H1 (cell line): ENCODE measurements at regions not wholly inside any gene's neighbourhood (a gene's known extent, or its start where the extent isn't known, plus 50 kb on each side); places are given as distances from the start of the nearest gene placed in this dataset.

Source experiments
- CTCF ChIA-PET: fragments of 300-600 bp; sonication (Branson Sonifier 250); formaldehyde crosslinking; loops from one replicate; lab custom pipeline; 2021; ENCODE audit not compliant: partially characterized antibody; lab: Charles Lee
- POLR2A ChIA-PET: fragments of 300-600 bp; sonication (Branson Sonifier 250); formaldehyde crosslinking; loops from one replicate; lab custom pipeline; 2021; ENCODE audit warnings: inconsistent platforms; ENCODE audit not compliant: partially characterized antibody; lab: Charles Lee
- DNase-seq, 2 experiments: peaks; one replicate each; pipeline versions ENCODE4 v3.0.0 to v3.0.0-alpha.2; 2010 to 2022; ENCODE audit warnings: low spot score in 2 of 2, low read depth in 1 of 2, mixed read lengths in 1 of 2
- FAIRE-seq: peaks from 2 replicates; lab custom pipeline; 2011; peaks lifted over from hg19 to GRCh38; lab: Jason Lieb, UNC
- H2AFZ ChIP-seq: 2 replicates; pipeline ENCODE4 v1.8.1; 2012; ENCODE audit warnings: low read length, inconsistent platforms
- H2AK5ac ChIP-seq: 2 replicates; pipeline ENCODE4 v1.6.1; 2013; ENCODE audit warnings: low read depth, low read length
- H2BK120ac ChIP-seq: replicated peaks from 2 replicates; pipeline ENCODE3; 2013; ENCODE audit warnings: low read depth, low read length, inconsistent platforms
- H2BK12ac ChIP-seq: 2 replicates; pipeline ENCODE4 v1.6.1; 2013; ENCODE audit warnings: low read depth, low read length
- H2BK15ac ChIP-seq: 2 replicates; pipeline ENCODE4 v1.6.1; 2013; ENCODE audit warnings: low read length
- H2BK20ac ChIP-seq: 2 replicates; pipeline ENCODE4 v1.6.1; 2013; ENCODE audit warnings: low read length
- H2BK5ac ChIP-seq: 2 replicates; pipeline ENCODE4 v1.6.1; 2013; ENCODE audit warnings: low read depth, low read length
- H3K14ac ChIP-seq: 2 replicates; pipeline ENCODE4 v1.6.1; 2013; ENCODE audit warnings: inconsistent platforms; ENCODE audit not compliant: insufficient read length
- H3K18ac ChIP-seq: 2 replicates; pipeline ENCODE4 v1.6.1; 2013; ENCODE audit warnings: low read length; ENCODE audit errors: extremely low read depth
- H3K23ac ChIP-seq: 2 replicates; pipeline ENCODE4 v1.6.1; 2013; ENCODE audit warnings: inconsistent platforms; ENCODE audit not compliant: insufficient read length
- H3K23me2 ChIP-seq: 2 replicates; pipeline ENCODE4 v1.6.1; 2013; ENCODE audit warnings: low read depth, low read length
- H3K27ac ChIP-seq: 2 replicates; pipeline ENCODE4 v1.6.1; 2011; ENCODE audit warnings: low read depth, low read length, inconsistent platforms
- H3K27me3 ChIP-seq, 4 experiments: replicated peaks in 1 of 4; 1 replicate in 1 of 4; 2 replicates in 3 of 4; pipeline versions ENCODE4 v1.6.1 to v1.8.1; 2011 to 2013; ENCODE audit warnings: low read length in 3 of 4, mild to moderate bottlenecking in 3 of 4, inconsistent platforms in 2 of 4, mixed read lengths in 2 of 4, moderate library complexity in 1 of 4; ENCODE audit not compliant: control insufficient read depth in 3 of 4, insufficient read depth in 3 of 4; ENCODE audit errors: extremely low read depth in 1 of 4
- H3K36me3 ChIP-seq, 4 experiments: 2 replicates each; pipeline versions ENCODE4 v1.6.1 to v1.8.1; 2011 to 2013; ENCODE audit warnings: mild to moderate bottlenecking in 4 of 4, low read length in 3 of 4, moderate library complexity in 2 of 4, control low read depth in 1 of 4, inconsistent platforms in 1 of 4; ENCODE audit not compliant: insufficient read depth in 4 of 4, control insufficient read depth in 2 of 4
- H3K4ac ChIP-seq: replicated peaks from 2 replicates; pipeline ENCODE3; 2013; ENCODE audit warnings: low read length, low read depth, mixed read lengths, inconsistent platforms; ENCODE audit not compliant: insufficient read length
- H3K4me1 ChIP-seq, 4 experiments: replicated peaks in 1 of 4; 1 replicate in 1 of 4; 2 replicates in 3 of 4; pipeline versions ENCODE4 v1.6.1 to v1.8.1; 2011 to 2013; ENCODE audit warnings: low read length in 3 of 4, inconsistent platforms in 2 of 4, mixed read lengths in 1 of 4; ENCODE audit not compliant: insufficient read depth in 4 of 4, control insufficient read depth in 3 of 4
- H3K4me2 ChIP-seq, 2 experiments: 2 replicates each; pipeline versions ENCODE4 v1.6.1 to v1.8.1; 2011 to 2013; ENCODE audit warnings: low read depth in 2 of 2, low read length in 2 of 2, control low read depth in 1 of 2, inconsistent platforms in 1 of 2, mild to moderate bottlenecking in 1 of 2; ENCODE audit not compliant: insufficient read depth in 1 of 2
- H3K4me3 ChIP-seq, 4 experiments: fragments of 200-600, 300-600 bp in 1 of 4; sonication (generic), shearing (Covaris generic), sonication (Bioruptor Twin) in 1 of 4; 2 replicates each; pipeline versions ENCODE4 v1.5.1 to v1.8.1; 2011 to 2016; ENCODE audit warnings: low read length in 4 of 4, low read depth in 3 of 4, control low read depth in 2 of 4, inconsistent platforms in 2 of 4, mild to moderate bottlenecking in 2 of 4, mixed read lengths in 1 of 4, moderate library complexity in 1 of 4; ENCODE audit not compliant: insufficient read depth in 2 of 4; ENCODE audit errors: extremely low read depth in 1 of 4
- H3K56ac ChIP-seq: replicated peaks from 2 replicates; pipeline ENCODE3; 2013; ENCODE audit warnings: low read depth, mild to moderate bottlenecking, mixed read lengths, low read length, inconsistent platforms; ENCODE audit not compliant: insufficient read length
- H3K79me1 ChIP-seq: 2 replicates; pipeline ENCODE4 v1.6.1; 2013; ENCODE audit warnings: low read depth, low read length, control low read depth
- H3K79me2 ChIP-seq, 2 experiments: 2 replicates each; pipeline versions ENCODE4 v1.6.1 to v1.8.1; 2012 to 2013; ENCODE audit warnings: low read length in 2 of 2, mild to moderate bottlenecking in 2 of 2, inconsistent platforms in 1 of 2; ENCODE audit not compliant: insufficient read depth in 2 of 2, control insufficient read depth in 1 of 2
- H3K9ac ChIP-seq, 4 experiments: replicated peaks in 1 of 4; 1 replicate in 1 of 4; 2 replicates in 3 of 4; pipeline versions ENCODE4 v1.6.1 to v1.8.1; 2011 to 2013; ENCODE audit warnings: low read depth in 3 of 4, low read length in 3 of 4, control low read depth in 2 of 4, mild to moderate bottlenecking in 2 of 4, moderate library complexity in 2 of 4, inconsistent platforms in 1 of 4; ENCODE audit errors: extremely low read depth in 1 of 4
- H3K9me3 ChIP-seq, 2 experiments: 2 replicates each; pipeline versions ENCODE4 v1.6.1 to v1.8.1; 2012 to 2013; ENCODE audit warnings: mild to moderate bottlenecking in 2 of 2, moderate library complexity in 2 of 2, control low read depth in 1 of 2, inconsistent platforms in 1 of 2, low read depth in 1 of 2, low read length in 1 of 2, mixed read lengths in 1 of 2; ENCODE audit not compliant: insufficient read depth in 2 of 2
- H4K20me1 ChIP-seq, 2 experiments: replicated peaks in 1 of 2; 2 replicates each; pipeline versions ENCODE3 to v1.8.1; 2011 to 2013; ENCODE audit warnings: inconsistent platforms in 2 of 2, low read length in 2 of 2, mild to moderate bottlenecking in 1 of 2; ENCODE audit not compliant: insufficient read depth in 2 of 2, control insufficient read depth in 1 of 2
- H4K5ac ChIP-seq: 2 replicates; pipeline ENCODE4 v1.6.1; 2013; ENCODE audit warnings: low read length, low read depth, mixed read lengths, inconsistent platforms; ENCODE audit not compliant: insufficient read length
- H4K8ac ChIP-seq: 2 replicates; pipeline ENCODE4 v1.8.0; 2013; ENCODE audit warnings: mild to moderate bottlenecking, moderate library complexity, low read length, inconsistent platforms; ENCODE audit not compliant: insufficient read depth; ENCODE audit errors: extremely low read depth
- H4K91ac ChIP-seq: replicated peaks from 2 replicates; pipeline ENCODE3; 2013; ENCODE audit warnings: low read length, mixed read lengths, inconsistent platforms; ENCODE audit not compliant: insufficient read length
- CBX5 ChIP-seq: fragments of 300-800, 300-1000 bp; sonication (generic); IDR thresholded peaks from 2 replicates; pipeline ENCODE4 v1.7.1; 2016; ENCODE audit warnings: antibody characterized with exemption, low read length, low read depth
- CBX8 ChIP-seq: fragments of 300-800, 300-1000 bp; sonication (generic); IDR thresholded peaks from 2 replicates; pipeline ENCODE4 v1.7.1; 2016; ENCODE audit warnings: low read depth, low read length, borderline replicate concordance
- CEBPB ChIP-seq: IDR thresholded peaks from 2 replicates; pipeline ENCODE4 v1.6.1; 2012; ENCODE audit warnings: low read depth, low read length
- CHD2 ChIP-seq: IDR thresholded peaks from 2 replicates; pipeline ENCODE4 v1.6.1; 2012; ENCODE audit warnings: low read length, improper control_type of control experiment
- CREB1 ChIP-seq: IDR thresholded peaks from 2 replicates; pipeline ENCODE4 v1.6.1; 2012; ENCODE audit warnings: inconsistent platforms
- CTBP2 ChIP-seq: IDR thresholded peaks from 2 replicates; pipeline ENCODE4 v1.7.0; 2011; ENCODE audit warnings: borderline replicate concordance, mild to moderate bottlenecking, moderate library complexity, mixed read lengths, low read length; ENCODE audit not compliant: insufficient read depth, insufficient read length
- EZH2 ChIP-seq: fragments of 200-600 bp; sonication (generic); IDR thresholded peaks from 2 replicates; pipeline ENCODE4 v1.7.1; 2012; ENCODE audit warnings: low read depth, mild to moderate bottlenecking, moderate library complexity, low read length, inconsistent platforms; ENCODE audit not compliant: severe bottlenecking
- GABPA ChIP-seq: IDR thresholded peaks from 2 replicates; pipeline ENCODE4 v1.6.1; 2011; ENCODE audit warnings: mild to moderate bottlenecking, low read length, moderate library complexity, borderline replicate concordance; ENCODE audit not compliant: insufficient read depth
- KDM1A ChIP-seq: fragments of 200-600, 300-600 bp; sonication (generic); IDR thresholded peaks from 2 replicates; pipeline ENCODE4 v1.7.1; 2016; ENCODE audit warnings: mild to moderate bottlenecking, low read length, borderline replicate concordance
- MAX ChIP-seq: IDR thresholded peaks from 2 replicates; pipeline ENCODE4 v1.6.1; 2012; ENCODE audit warnings: inconsistent platforms
- NANOG ChIP-seq: IDR thresholded peaks from 2 replicates; pipeline ENCODE4 v1.6.1; 2011; ENCODE audit warnings: low read length, low read depth, mild to moderate bottlenecking, inconsistent platforms; ENCODE audit not compliant: insufficient read depth, poor library complexity, severe bottlenecking
- RXRA ChIP-seq: IDR thresholded peaks from 2 replicates; pipeline ENCODE4 v1.6.1; 2011; ENCODE audit warnings: low read depth, mild to moderate bottlenecking, low read length, moderate library complexity; ENCODE audit not compliant: insufficient read depth
- SP1 ChIP-seq: IDR thresholded peaks from 2 replicates; pipeline ENCODE4 v1.6.1; 2011; ENCODE audit warnings: low read depth, low read length
- USF2 ChIP-seq: IDR thresholded peaks from 2 replicates; pipeline ENCODE4 v1.6.1; 2011; ENCODE audit warnings: low read length, improper control_type of control experiment
- WGBS, 2 experiments: shearing (Covaris generic) in 1 of 2; methylation state at CpG; one replicate each; pipeline versions ENCODE4 v1.1.6 to v1.1.7; 2013 to 2015; ENCODE audit warnings: low lambda C conversion rate in 2 of 2, mixed read lengths in 2 of 2, inconsistent platforms in 1 of 2, low coverage in 1 of 2, missing lambda C conversion rate in 1 of 2; ENCODE audit not compliant: insufficient replicate concordance in 2 of 2, insufficient coverage in 1 of 2, insufficient read length in 1 of 2; ENCODE audit errors: extremely low coverage in 1 of 2, missing lambda C conversion rate in 1 of 2; 5-methylcytosine and 5-hydroxymethylcytosine counted together

GRCh38 chr22:20652582-20652981 lies 121.3 kb upstream of the SERPIND1 start:
- Histone ChIP-seq H3K14ac (no peak overlapping the region), H3K4me1 (no peaks in the 10 kb centered on the region), H2AFZ (no peak overlapping the region), H2BK15ac (no peak overlapping the region), H2BK120ac (no peak overlapping the region), H2BK12ac (no peak overlapping the region), H3K79me2 (no peaks in the 10 kb centered on the region), H2BK20ac (no peak overlapping the region), H2BK5ac (no peak overlapping the region), H3K79me1 (no peaks in the 10 kb centered on the region), H3K23me2 (no peaks in the 10 kb centered on the region), H4K91ac (no peak overlapping the region), H3K36me3 (no peaks in the 10 kb centered on the region), H3K9me3 (no peaks in the 10 kb centered on the region), H3K27me3 (no peaks in the 10 kb centered on the region), H3K4me3 (no peak overlapping the region), H2AK5ac (no peak overlapping the region), H4K8ac (0 out of 2 replicates have a peak overlapping the region, but pooled peaks have one; percentile 2), H3K4me2 (no peak overlapping the region), H4K20me1 (no peaks in the 10 kb centered on the region), H3K56ac (no peak overlapping the region), H3K9ac (no peak overlapping the region), H3K27ac (no peak overlapping the region), H3K23ac (no peak overlapping the region), H3K4ac (no peak overlapping the region), H4K5ac (no peak overlapping the region), H3K18ac (no peak overlapping the region)
- FAIRE-seq (no peak), DNase-seq (no peak)
- 91% methylated on average over 6 of the region's 6 CpGs; no CpG with 5 or more reads in 1 of the 2 experiments for WGBS, 2 experiments
- POLR2A ChIA-PET, result no interaction called here
- CTCF ChIA-PET, result no interaction called here
- no peak for TF ChIP-seq EZH2
- TF ChIP-seq CHD2, result no peak
- TF ChIP-seq MAX, result no peak
- no peak for TF ChIP-seq CREB1
- TF ChIP-seq CBX8, result no peak
- no peak for TF ChIP-seq CTBP2
- no peak for TF ChIP-seq CBX5
- no peak for TF ChIP-seq GABPA
- TF ChIP-seq CEBPB, result no peak
- no peak for TF ChIP-seq USF2
- no peak for TF ChIP-seq SP1
- TF ChIP-seq KDM1A, result no peak
- no peak for TF ChIP-seq RXRA
- TF ChIP-seq NANOG, result no peak
